ENCODE measurements at regions not wholly inside any gene's neighbourhood (a gene's known extent, or its start where the extent isn't known, plus 50 kb on each side); places are given as distances from the start of the nearest gene placed in this dataset.
"Not testable (repeated sequence)": the region's sequence is repeated elsewhere in the genome, so short reads cannot be mapped to it uniquely, and the experiment has no call there.

GRCh38 chr4:8992981-8993380 lies 121.3 kb upstream of the HMX1 start:
- H3K9me3 ChIP-seq (ENCODE audit: control insufficient read depth in 4 of 4, insufficient read depth in 3 of 4, low read length in 3 of 4); H3K27me3 ChIP-seq (ENCODE audit: control insufficient read depth in 3 of 3, insufficient read depth in 3 of 3, low read length in 2 of 3); H3K4me3 ChIP-seq; H3K36me3 ChIP-seq (ENCODE audit: control insufficient read depth in 4 of 4, insufficient read depth in 4 of 4, low read length in 4 of 4); DNase-seq; ATAC-seq (ENCODE audit: insufficient read depth, low FRiP score); H3K4me1 ChIP-seq (ENCODE audit: control insufficient read depth in 5 of 5, insufficient read depth in 5 of 5, low read length in 5 of 5); H3K9ac ChIP-seq (ENCODE audit: insufficient read depth in 1 of 2, low read length in 2 of 2); H3K27ac ChIP-seq (ENCODE audit: low read depth in 1 of 2, low read length in 1 of 2): not testable (repeated sequence)
- 61 to 83% methylated on average over 15 of the region's 15 CpGs for WGBS, 2 donors

GRCh38 chr4:8991449-8991848 lies 119.8 kb upstream of the HMX1 start:
- not testable (repeated sequence) for H3K36me3 ChIP-seq (ENCODE audit: control insufficient read depth in 4 of 4, insufficient read depth in 4 of 4, low read length in 4 of 4); H3K27ac ChIP-seq (ENCODE audit: low read depth in 1 of 2, low read length in 1 of 2); ATAC-seq (ENCODE audit: insufficient read depth, low FRiP score); H3K4me3 ChIP-seq; H3K27me3 ChIP-seq (ENCODE audit: control insufficient read depth in 3 of 3, insufficient read depth in 3 of 3, low read length in 2 of 3); H3K9ac ChIP-seq (ENCODE audit: insufficient read depth in 1 of 2, low read length in 2 of 2); H3K9me3 ChIP-seq (ENCODE audit: control insufficient read depth in 4 of 4, insufficient read depth in 3 of 4, low read length in 3 of 4); DNase-seq; H3K4me1 ChIP-seq (ENCODE audit: control insufficient read depth in 5 of 5, insufficient read depth in 5 of 5, low read length in 5 of 5)

GRCh38 chr4:8990341-8990740 lies 118.7 kb upstream of the HMX1 start:
- H3K27me3 ChIP-seq (ENCODE audit: control insufficient read depth in 3 of 3, insufficient read depth in 3 of 3, low read length in 2 of 3); H3K27ac ChIP-seq (ENCODE audit: low read depth in 1 of 2, low read length in 1 of 2); H3K9me3 ChIP-seq (ENCODE audit: control insufficient read depth in 4 of 4, insufficient read depth in 3 of 4, low read length in 3 of 4); H3K4me1 ChIP-seq (ENCODE audit: control insufficient read depth in 5 of 5, insufficient read depth in 5 of 5, low read length in 5 of 5); H3K4me3 ChIP-seq; ATAC-seq (ENCODE audit: insufficient read depth, low FRiP score); H3K9ac ChIP-seq (ENCODE audit: insufficient read depth in 1 of 2, low read length in 2 of 2); DNase-seq; H3K36me3 ChIP-seq (ENCODE audit: control insufficient read depth in 4 of 4, insufficient read depth in 4 of 4, low read length in 4 of 4): not testable (repeated sequence)
- 91 to 94% methylated on average over 13 to 17 of the region's 18 CpGs for WGBS, 2 donors

- WGBS, 2 donors: 92 to 93% methylated on average over 15 of the region's 15 CpGs
- H3K27me3 ChIP-seq (ENCODE audit: control insufficient read depth in 3 of 3, insufficient read depth in 3 of 3, low read length in 2 of 3); H3K36me3 ChIP-seq (ENCODE audit: control insufficient read depth in 4 of 4, insufficient read depth in 4 of 4, low read length in 4 of 4); DNase-seq; H3K27ac ChIP-seq (ENCODE audit: low read depth in 1 of 2, low read length in 1 of 2); H3K9me3 ChIP-seq (ENCODE audit: control insufficient read depth in 4 of 4, insufficient read depth in 3 of 4, low read length in 3 of 4); ATAC-seq (ENCODE audit: insufficient read depth, low FRiP score); H3K9ac ChIP-seq (ENCODE audit: insufficient read depth in 1 of 2, low read length in 2 of 2); H3K4me1 ChIP-seq (ENCODE audit: control insufficient read depth in 5 of 5, insufficient read depth in 5 of 5, low read length in 5 of 5); H3K4me3 ChIP-seq: not testable (repeated sequence)
Measured at GRCh38 chr4:8985786-8986185, 114.1 kb upstream of the HMX1 start.

GRCh38 chr4:8984641-8985040 lies 113.0 kb upstream of the HMX1 start:
- DNase-seq; H3K27ac ChIP-seq (ENCODE audit: low read depth in 1 of 2, low read length in 1 of 2); ATAC-seq (ENCODE audit: insufficient read depth, low FRiP score); H3K4me1 ChIP-seq (ENCODE audit: control insufficient read depth in 5 of 5, insufficient read depth in 5 of 5, low read length in 5 of 5); H3K9me3 ChIP-seq (ENCODE audit: control insufficient read depth in 4 of 4, insufficient read depth in 3 of 4, low read length in 3 of 4); H3K36me3 ChIP-seq (ENCODE audit: control insufficient read depth in 4 of 4, insufficient read depth in 4 of 4, low read length in 4 of 4); H3K4me3 ChIP-seq; H3K27me3 ChIP-seq (ENCODE audit: control insufficient read depth in 3 of 3, insufficient read depth in 3 of 3, low read length in 2 of 3); H3K9ac ChIP-seq (ENCODE audit: insufficient read depth in 1 of 2, low read length in 2 of 2): not testable (repeated sequence)
- 83 to 90% methylated on average over 11 of the region's 11 CpGs for WGBS, 2 donors

GRCh38 chr4:8983921-8984320 lies 112.3 kb upstream of the HMX1 start:
- H3K36me3 ChIP-seq (ENCODE audit: control insufficient read depth in 4 of 4, insufficient read depth in 4 of 4, low read length in 4 of 4); H3K4me1 ChIP-seq (ENCODE audit: control insufficient read depth in 5 of 5, insufficient read depth in 5 of 5, low read length in 5 of 5); H3K9me3 ChIP-seq (ENCODE audit: control insufficient read depth in 4 of 4, insufficient read depth in 3 of 4, low read length in 3 of 4); H3K27ac ChIP-seq (ENCODE audit: low read depth in 1 of 2, low read length in 1 of 2); ATAC-seq (ENCODE audit: insufficient read depth, low FRiP score); DNase-seq; H3K4me3 ChIP-seq; H3K27me3 ChIP-seq (ENCODE audit: control insufficient read depth in 3 of 3, insufficient read depth in 3 of 3, low read length in 2 of 3); H3K9ac ChIP-seq (ENCODE audit: insufficient read depth in 1 of 2, low read length in 2 of 2): not testable (repeated sequence)
- 88 to 92% methylated on average over 12 of the region's 12 CpGs for WGBS, 2 donors

GRCh38 chr4:8976466-8977128 lies 105.0 kb upstream of the HMX1 start:
- H3K36me3 ChIP-seq (ENCODE audit: control insufficient read depth in 4 of 4, insufficient read depth in 4 of 4, low read length in 4 of 4); H3K9ac ChIP-seq (ENCODE audit: insufficient read depth in 1 of 2, low read length in 2 of 2); H3K27me3 ChIP-seq (ENCODE audit: control insufficient read depth in 3 of 3, insufficient read depth in 3 of 3, low read length in 2 of 3); H3K9me3 ChIP-seq (ENCODE audit: control insufficient read depth in 4 of 4, insufficient read depth in 3 of 4, low read length in 3 of 4); H3K27ac ChIP-seq (ENCODE audit: low read depth in 1 of 2, low read length in 1 of 2); ATAC-seq (ENCODE audit: insufficient read depth, low FRiP score); DNase-seq; H3K4me3 ChIP-seq; H3K4me1 ChIP-seq (ENCODE audit: control insufficient read depth in 5 of 5, insufficient read depth in 5 of 5, low read length in 5 of 5): not testable (repeated sequence)
- WGBS, 2 donors: 80 to 83% methylated on average over 24 of the region's 24 CpGs

- H3K4me3 ChIP-seq; H3K27me3 ChIP-seq (ENCODE audit: control insufficient read depth in 3 of 3, insufficient read depth in 3 of 3, low read length in 2 of 3); ATAC-seq (ENCODE audit: insufficient read depth, low FRiP score); H3K9me3 ChIP-seq (ENCODE audit: control insufficient read depth in 4 of 4, insufficient read depth in 3 of 4, low read length in 3 of 4); H3K9ac ChIP-seq (ENCODE audit: insufficient read depth in 1 of 2, low read length in 2 of 2); H3K27ac ChIP-seq (ENCODE audit: low read depth in 1 of 2, low read length in 1 of 2); H3K36me3 ChIP-seq (ENCODE audit: control insufficient read depth in 4 of 4, insufficient read depth in 4 of 4, low read length in 4 of 4); DNase-seq; H3K4me1 ChIP-seq (ENCODE audit: control insufficient read depth in 5 of 5, insufficient read depth in 5 of 5, low read length in 5 of 5): not testable (repeated sequence)
- 93 to 95% methylated on average over 7 of the region's 7 CpGs for WGBS, 2 donors
Measured at GRCh38 chr4:8972635-8973034, 101.0 kb upstream of the HMX1 start.
